Endothelial cell of umbilical vein (primary cell): ENCODE measurements at regions not wholly inside any gene's neighbourhood (a gene's known extent, or its start where the extent isn't known, plus 50 kb on each side); places are given as distances from the start of the nearest gene placed in this dataset.

Experiments used
- BruUV-seq: library from RNA; stranded (reverse); fragments of 400-500 nt; replicated peaks from 2 replicates; lab custom pipeline; 2021; lab: Mats Ljungman, UMichigan
- CTCF ChIA-PET: fragments of 300-600, 350-600 bp; sonication (Branson Sonifier 250); formaldehyde crosslinking; loops from one replicate; lab custom pipeline; 2021; ENCODE audit warnings: antibody characterized with exemption, inconsistent platforms; lab: Charles Lee
- POLR2A ChIA-PET: fragments of 300-600, 350-600 bp; sonication (Branson Sonifier 250); formaldehyde crosslinking; loops from one replicate; lab custom pipeline; 2021; ENCODE audit warnings: antibody characterized with exemption, inconsistent platforms; lab: Charles Lee
- DNase-seq: peaks from one replicate; pipeline ENCODE4 v3.0.0-alpha.2; 2011; ENCODE audit warnings: low read depth, low spot score
- FAIRE-seq: peaks from 2 replicates; lab custom pipeline; 2011; peaks lifted over from hg19 to GRCh38; lab: Jason Lieb, UNC
- H2AFZ ChIP-seq: 2 replicates; pipeline ENCODE4 v1.6.0; 2012; ENCODE audit warnings: low read depth, low read length, control low read depth, inconsistent platforms
- H3K27ac ChIP-seq: 2 replicates; pipeline ENCODE4 v1.5.1; 2011; ENCODE audit warnings: low read depth, mild to moderate bottlenecking, control low read depth, low read length, moderate library complexity; ENCODE audit not compliant: insufficient read depth
- H3K27me3 ChIP-seq, 2 experiments: 2 replicates each; pipeline versions ENCODE4 v1.6.0 to v1.6.1; 2011; ENCODE audit warnings: low read length in 2 of 2, mixed read lengths in 1 of 2; ENCODE audit not compliant: control insufficient read depth in 2 of 2, insufficient read depth in 2 of 2
- H3K36me3 ChIP-seq, 2 experiments: 2 replicates in 1 of 2; 3 replicates in 1 of 2; pipeline ENCODE4 v1.5.1; 2011; ENCODE audit warnings: low read length in 2 of 2, mild to moderate bottlenecking in 1 of 2, moderate library complexity in 1 of 2; ENCODE audit not compliant: control insufficient read depth in 2 of 2, insufficient read depth in 2 of 2; ENCODE audit errors: extremely low read depth in 1 of 2
- H3K4me1 ChIP-seq: 3 replicates; pipeline ENCODE4 v1.5.1; 2011; ENCODE audit warnings: mild to moderate bottlenecking, low read length; ENCODE audit not compliant: control insufficient read depth, insufficient read depth; ENCODE audit errors: extremely low read depth
- H3K4me2 ChIP-seq: 2 replicates; pipeline ENCODE4 v1.6.1; 2011; ENCODE audit warnings: low read length, control low read depth, mixed read lengths; ENCODE audit not compliant: insufficient read depth
- H3K4me3 ChIP-seq, 3 experiments: fragments of 200-600 bp in 1 of 3; sonication (generic), shearing (Covaris generic) in 1 of 3; replicated peaks in 1 of 3; 2 replicates each; pipeline ENCODE4 v1.5.1; 2011 to 2016; ENCODE audit warnings: control low read depth in 3 of 3, low read length in 3 of 3, mild to moderate bottlenecking in 2 of 3, inconsistent platforms in 1 of 3, low read depth in 1 of 3, moderate library complexity in 1 of 3; ENCODE audit not compliant: insufficient read depth in 1 of 3
- H3K79me2 ChIP-seq: 2 replicates; pipeline ENCODE4 v1.6.0; 2012; ENCODE audit warnings: low read length, inconsistent platforms; ENCODE audit not compliant: control insufficient read depth, insufficient read depth
- H3K9ac ChIP-seq: replicated peaks from 2 replicates; pipeline ENCODE3; 2011; ENCODE audit warnings: low read length, control low read depth; ENCODE audit not compliant: insufficient read depth; ENCODE audit errors: extremely low read depth
- H3K9me1 ChIP-seq: replicated peaks from 3 replicates; pipeline ENCODE4 v1.6.0; 2011; ENCODE audit warnings: mild to moderate bottlenecking, low read length; ENCODE audit not compliant: control insufficient read depth, insufficient read depth; ENCODE audit errors: extremely low read depth
- H3K9me3 ChIP-seq: replicated peaks from 2 replicates; pipeline ENCODE4 v1.5.1; 2012; ENCODE audit warnings: low read length, inconsistent platforms; ENCODE audit not compliant: control insufficient read depth, insufficient read depth
- H4K20me1 ChIP-seq: replicated peaks from 2 replicates; pipeline ENCODE3; 2011; ENCODE audit warnings: mild to moderate bottlenecking, low read length; ENCODE audit not compliant: control insufficient read depth, insufficient read depth; ENCODE audit errors: extremely low read depth
- CTCF ChIP-seq, 2 donors: IDR thresholded peaks; 1 replicate in 1 of 2; 2 replicates in 1 of 2; pipeline ENCODE4 v1.5.1; 2011; ENCODE audit warnings: low read length in 2 of 2, mild to moderate bottlenecking in 2 of 2, moderate library complexity in 2 of 2, control low read depth in 1 of 2, inconsistent platforms in 1 of 2, low read depth in 1 of 2; ENCODE audit not compliant: insufficient read depth in 1 of 2; ENCODE audit errors: extremely low read depth in 1 of 2
- EZH2 ChIP-seq: IDR thresholded peaks from 2 replicates; pipeline ENCODE4 v1.6.1; 2012; ENCODE audit warnings: borderline replicate concordance, low read depth, mild to moderate bottlenecking, moderate library complexity, low read length, inconsistent platforms; ENCODE audit not compliant: severe bottlenecking
- FOS ChIP-seq: IDR thresholded peaks from 2 replicates; pipeline ENCODE4 v1.6.1; 2011; ENCODE audit warnings: mild to moderate bottlenecking, low read length, moderate library complexity, borderline replicate concordance; ENCODE audit not compliant: insufficient read depth
- GATA2 ChIP-seq: IDR thresholded peaks from 2 replicates; pipeline ENCODE4 v1.7.0; 2011; ENCODE audit warnings: low read depth, mild to moderate bottlenecking, moderate library complexity, mixed read lengths, low read length; ENCODE audit not compliant: insufficient read length, insufficient read depth
- JUN ChIP-seq: IDR thresholded peaks from 2 replicates; pipeline ENCODE4 v1.6.1; 2011; ENCODE audit warnings: borderline replicate concordance, low read depth; ENCODE audit not compliant: insufficient read length, insufficient read depth
- MAX ChIP-seq: IDR thresholded peaks from 2 replicates; pipeline ENCODE4 v1.6.1; 2011; ENCODE audit not compliant: insufficient read depth, insufficient read length
- POLR2A ChIP-seq: IDR thresholded peaks from 2 replicates; pipeline ENCODE4 v1.6.1; 2012; ENCODE audit warnings: low read depth, mild to moderate bottlenecking, control low read depth, low read length
- dilution Hi-C: fragments of 300-500 bp; cut with MboI; formaldehyde crosslinking; loops from one replicate; pipeline ENCODE4 v1.15.0; 2019; ENCODE audit warnings: low sequenced_read_pairs; ENCODE audit not compliant: extremely low pct_ligation_motif_present
- intact Hi-C: fragments of 100-400 bp; cut with micrococcal nuclease; formaldehyde crosslinking; loops from one replicate; pipeline ENCODE4 v1.10.0; 2022

GRCh38 chr6:120010075-120010474 lies 660.5 kb upstream of the MAN1A1 start:
- CTCF ChIA-PET, result no interaction called here
- Histone ChIP-seq H3K9me3 (no peaks in the 10 kb centered on the region), H3K36me3 (no peaks in the 10 kb centered on the region), H2AFZ (no peak overlapping the region), H3K27ac (no peak overlapping the region), H4K20me1 (no peaks in the 10 kb centered on the region), H3K9me1 (no peaks in the 10 kb centered on the region), H3K79me2 (no peaks in the 10 kb centered on the region), H3K4me2 (no peak overlapping the region), H3K9ac (no peak overlapping the region), H3K4me3 (no peak overlapping the region), H3K4me1 (no peaks in the 10 kb centered on the region), H3K27me3 (no peaks in the 10 kb centered on the region)
- POLR2A ChIA-PET, result no interaction called here
- dilution Hi-C loops, result no loop called here
- intact Hi-C loops, result no loop called here
- no peak for FAIRE-seq
- no peak for TF ChIP-seq MAX
- TF ChIP-seq POLR2A, result no peak
- TF ChIP-seq FOS, result no peak
- TF ChIP-seq GATA2, result no peak
- no peak for TF ChIP-seq JUN
- no peak for TF ChIP-seq EZH2
- no peak for TF ChIP-seq CTCF (IDR thresholded peaks at IDR 0.05; ENCODE audit: extremely low read depth in 1 of 2, insufficient read depth in 1 of 2, low read depth in 1 of 2, low read length in 2 of 2)
- DNase-seq, result no peak
- BruUV-seq, result no TSS peak
